Activated CD8-positive, alpha-beta memory T cell treated with anti-CD3 and anti-CD28 coated beads for 4 hours (primary cell): ENCODE measurements at regions not wholly inside any gene's neighbourhood (a gene's known extent, or its start where the extent isn't known, plus 50 kb on each side); places are given as distances from the start of the nearest gene placed in this dataset.
"Not testable (repeated sequence)": the region's sequence is repeated elsewhere in the genome, so short reads cannot be mapped to it uniquely, and the experiment has no call there.

Experiments used
- DNase-seq, 2 donors: peaks; one replicate each; pipeline ENCODE4 v3.0.0-alpha.2; 2020; ENCODE audit warnings: low read depth in 2 of 2

GRCh38 chr13:52931131-52931530 lies 82.7 kb upstream of the PCDH8 start:
- no peak for DNase-seq

DNA sequence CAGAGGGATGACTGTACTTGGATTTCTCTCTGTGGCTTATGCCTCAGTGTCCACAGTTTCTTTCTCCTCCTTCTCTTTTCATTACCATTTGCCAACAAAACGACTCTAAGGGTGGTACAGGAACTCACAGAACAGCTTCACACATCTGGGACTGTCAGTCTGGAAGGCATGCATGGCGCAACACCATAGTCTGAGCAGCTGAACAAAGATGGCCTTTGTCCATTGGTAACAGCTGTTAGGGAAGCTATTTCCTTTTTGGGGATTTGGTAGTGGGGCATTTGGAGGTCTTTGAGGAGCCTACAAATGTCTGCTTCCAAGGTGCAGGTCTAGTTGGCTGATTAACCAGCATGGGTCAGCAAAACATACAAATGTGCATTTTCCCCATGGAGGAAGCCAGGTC lies 81.4 kb upstream of the PCDH8 start:
- DNase-seq: no peak

GRCh38 chr13:52926971-52927370 lies 78.5 kb upstream of the PCDH8 start:
- DNase-seq: no peak

GRCh38 chr13:52925775-52926285 lies 77.4 kb upstream of the PCDH8 start:
- DNase-seq: no peak

DNA sequence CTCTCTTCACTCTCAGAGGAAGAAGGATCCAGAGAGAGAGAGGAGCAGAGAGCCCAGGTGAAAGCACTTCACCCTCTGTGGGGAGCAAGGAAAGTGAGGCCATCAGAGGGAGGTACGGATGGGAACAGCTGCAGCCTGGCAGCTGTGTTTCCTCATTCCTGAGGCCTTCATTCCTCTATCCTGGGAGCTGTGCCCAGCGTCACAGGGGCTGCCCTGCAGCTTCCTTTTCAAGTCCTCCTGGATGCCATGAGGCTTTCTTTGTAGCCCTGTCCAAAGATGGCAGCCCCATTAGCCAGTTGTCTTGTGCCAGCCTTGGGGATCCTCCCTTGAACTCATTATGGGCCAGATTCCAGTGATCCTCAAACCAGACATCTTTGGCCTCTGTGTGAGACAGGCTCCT lies 76.8 kb upstream of the PCDH8 start:
- DNase-seq: no peak

- no peak for DNase-seq
Observed at GRCh38 chr13:52924289-52925148, 76.1 kb upstream of the PCDH8 start.

DNA sequence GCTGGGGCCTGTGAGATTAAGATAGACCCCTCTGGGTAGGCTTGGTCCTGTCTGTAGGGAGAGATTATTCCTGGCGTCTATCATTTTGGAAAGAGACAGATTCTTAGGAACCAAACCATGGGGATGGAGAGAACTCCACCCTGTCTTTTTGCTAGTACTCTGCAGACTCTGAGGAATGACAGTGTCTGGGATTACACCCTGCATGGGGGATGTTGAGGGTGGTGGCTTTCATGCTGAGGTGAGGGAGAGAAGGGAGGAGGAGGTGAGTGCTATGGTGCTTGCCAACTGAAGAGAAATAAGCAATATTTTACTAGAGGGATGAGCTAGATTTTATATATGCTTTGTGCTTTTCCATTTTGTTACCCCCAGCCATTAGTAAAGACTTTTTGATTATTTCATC lies 74.5 kb upstream of the PCDH8 start:
- DNase-seq: no peak

GRCh38 chr13:52921194-52921593 lies 72.8 kb upstream of the PCDH8 start:
- no peak for DNase-seq

DNA sequence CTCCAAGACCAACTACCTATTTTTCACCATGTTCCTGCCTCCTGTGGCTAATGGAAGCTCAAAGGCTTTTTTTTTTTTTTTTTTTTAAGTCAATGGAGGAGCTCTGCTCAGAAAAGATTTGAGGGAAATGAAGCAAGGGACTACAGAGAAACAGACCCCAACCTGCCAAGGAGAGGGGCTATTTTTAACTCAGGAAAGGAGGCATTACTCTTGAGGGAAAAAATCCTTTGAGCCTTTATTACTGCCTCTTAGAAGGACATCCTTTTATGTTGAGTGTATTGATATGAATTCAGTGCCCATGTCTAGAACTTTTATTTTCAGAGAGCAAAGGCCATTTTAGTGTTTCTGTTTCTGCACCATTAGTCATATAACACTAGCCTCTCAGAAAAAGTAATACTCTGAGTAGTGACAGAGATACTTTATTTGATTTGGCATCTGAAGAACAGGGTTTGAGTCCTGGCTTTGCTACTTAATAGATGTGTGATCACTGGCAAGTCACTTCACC lies 68.1 kb upstream of the PCDH8 start:
- DNase-seq: no peak

DNA sequence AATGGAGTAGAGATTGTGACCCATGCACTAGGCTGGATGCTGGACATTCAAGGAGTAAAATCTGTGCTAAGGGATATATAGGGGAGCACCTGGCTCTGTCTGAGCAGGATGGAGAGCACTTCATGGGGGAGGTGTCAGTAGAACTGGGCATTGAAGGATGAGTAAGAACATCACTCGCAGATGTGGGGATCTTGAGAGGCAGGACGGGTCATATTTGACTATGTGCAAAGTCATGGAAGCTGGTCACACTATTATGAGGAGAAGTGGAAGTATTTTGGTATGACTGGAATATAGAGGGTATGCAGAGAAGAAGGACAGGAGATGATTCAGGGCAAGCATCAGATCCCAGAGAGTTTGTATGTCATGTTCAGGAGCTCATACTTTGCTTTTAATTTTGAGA lies 62.9 kb upstream of the PCDH8 start:
- DNase-seq: no peak

- DNase-seq: not testable (repeated sequence)
Observed at GRCh38 chr13:52910318-52910717, 61.9 kb upstream of the PCDH8 start.

GRCh38 chr13:52906122-52906903 lies 57.9 kb upstream of the PCDH8 start:
- no peak for DNase-seq

DNA sequence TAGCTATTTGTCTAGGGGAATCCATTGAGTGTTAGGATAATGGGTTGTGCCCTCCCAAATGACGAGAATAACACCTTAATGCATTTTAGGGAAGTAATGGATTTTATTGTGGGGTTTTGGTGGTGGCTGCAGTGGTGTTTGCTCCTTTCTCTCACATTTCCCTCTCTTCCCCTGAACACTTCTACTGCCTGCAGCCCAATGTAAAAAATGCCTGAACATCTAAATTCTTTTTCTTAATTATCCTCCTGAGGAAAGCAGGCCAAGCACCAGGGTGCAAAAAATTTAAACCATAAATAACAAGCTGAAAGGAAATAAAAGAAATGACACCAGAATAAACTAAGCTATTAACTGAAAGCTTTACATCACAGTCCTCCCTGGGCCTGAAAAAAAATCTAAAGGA lies 57.3 kb upstream of the PCDH8 start:
- no peak for DNase-seq

- DNase-seq: no peak
Observed at GRCh38 chr13:52903320-52903719, 54.9 kb upstream of the PCDH8 start.

DNA sequence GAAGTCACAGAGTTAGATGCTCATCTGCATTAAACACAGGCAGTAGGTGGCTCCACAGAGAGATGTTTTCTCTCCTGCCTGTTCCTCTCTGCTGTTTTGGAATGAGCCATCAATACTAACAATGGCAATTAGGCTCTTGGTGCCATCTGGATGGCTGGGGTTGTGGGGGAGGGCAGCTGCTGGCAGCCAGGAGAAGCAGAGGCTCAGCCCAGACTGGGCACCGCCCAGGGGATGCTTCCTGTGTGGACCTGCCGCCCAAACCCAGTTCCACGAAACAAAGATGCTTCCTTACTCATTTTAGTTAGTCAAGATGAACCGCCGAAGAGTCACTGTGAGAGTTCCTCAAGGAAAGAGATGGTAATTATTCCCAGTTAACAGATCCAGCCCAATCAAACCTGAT lies 50.8 kb upstream of the PCDH8 start:
- no peak for DNase-seq
